Mucosa of rectum (tissue), 2 donors: ENCODE measurements at regions not wholly inside any gene's neighbourhood (a gene's known extent, or its start where the extent isn't known, plus 50 kb on each side); places are given as distances from the start of the nearest gene placed in this dataset.
"Not testable (repeated sequence)": the region's sequence is repeated elsewhere in the genome, so short reads cannot be mapped to it uniquely, and the experiment has no call there.

Experiments
- H3K27ac ChIP-seq, 2 donors: one replicate each; pipeline ENCODE4 v1.7.0; 2013; ENCODE audit warnings: inconsistent platforms in 2 of 2, low read depth in 2 of 2, low read length in 2 of 2
- H3K27me3 ChIP-seq, 2 donors: one replicate each; pipeline ENCODE4 v1.7.0; 2013; ENCODE audit warnings: low read length in 2 of 2; ENCODE audit not compliant: control insufficient read depth in 2 of 2, insufficient read depth in 2 of 2
- H3K36me3 ChIP-seq, 2 donors: one replicate each; pipeline ENCODE4 v1.7.0; 2013; ENCODE audit warnings: low read length in 2 of 2; ENCODE audit not compliant: control insufficient read depth in 2 of 2, insufficient read depth in 2 of 2
- H3K4me1 ChIP-seq, 2 donors: one replicate each; pipeline ENCODE4 v1.7.0; 2013; ENCODE audit warnings: low read length in 2 of 2, mild to moderate bottlenecking in 1 of 2; ENCODE audit not compliant: control insufficient read depth in 2 of 2, insufficient read depth in 2 of 2
- H3K4me3 ChIP-seq, 2 donors: one replicate each; pipeline ENCODE4 v1.7.0; 2013; ENCODE audit warnings: low read length in 2 of 2
- H3K9ac ChIP-seq, 2 donors: one replicate each; pipeline ENCODE4 v1.7.0; 2013; ENCODE audit warnings: low read length in 2 of 2, low read depth in 1 of 2, mild to moderate bottlenecking in 1 of 2
- H3K9me3 ChIP-seq, 2 donors: one replicate each; pipeline ENCODE4 v1.7.0; 2013; ENCODE audit warnings: low read length in 2 of 2; ENCODE audit not compliant: control insufficient read depth in 2 of 2
- donor health status: healthy.
- donor health status: Normal muscosa, but diverticular disease.

DNA sequence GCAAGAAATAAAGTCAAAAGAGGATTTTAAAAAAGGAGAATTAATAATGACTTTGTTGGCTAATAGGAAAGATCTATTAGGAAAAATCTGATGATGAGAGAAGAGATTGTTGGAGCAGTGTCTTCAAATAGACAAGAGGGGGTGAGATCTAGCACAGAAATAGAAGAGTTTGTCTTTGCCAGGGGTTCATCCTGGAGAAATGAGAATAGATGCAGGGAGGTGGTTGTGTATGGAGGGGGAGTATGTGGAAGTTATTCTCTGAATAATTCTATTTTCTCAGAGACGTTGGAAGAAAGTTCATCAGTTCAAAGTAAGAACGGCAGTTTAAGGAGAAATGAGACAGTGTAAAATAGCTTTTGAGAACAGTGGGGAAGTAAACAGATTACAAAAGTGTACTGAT lies 161.3 kb downstream of the TM2D1 start:
- Histone ChIP-seq H3K4me3 (no peak overlapping the region), H3K36me3 (no peaks in the 10 kb centered on the region), H3K4me1 (no peaks in the 10 kb centered on the region), H3K27me3 (no peaks in the 10 kb centered on the region), H3K9me3 (peaks cover 5 to 17% of the 10 kb centered on the region in 2 donors), H3K9ac (no peak overlapping the region), H3K27ac (no peak overlapping the region)

- no peaks in the 10 kb centered on the region for H3K4me1 ChIP-seq
- H3K4me3 ChIP-seq, result no peak overlapping the region
- H3K36me3 ChIP-seq, result no peaks in the 10 kb centered on the region
- no peak overlapping the region for H3K27ac ChIP-seq
- no peaks in the 10 kb centered on the region for H3K27me3 ChIP-seq
- H3K9me3 ChIP-seq, result peaks cover 5 to 17% of the 10 kb centered on the region in 2 donors
- H3K9ac ChIP-seq, result no peak overlapping the region
Observed at GRCh38 chr1:61561666-61562065, 163.3 kb downstream of the TM2D1 start.

- Histone ChIP-seq H3K9ac (no peak overlapping the region), H3K4me3 (no peak overlapping the region), H3K4me1 (no peaks in the 10 kb centered on the region), H3K36me3 (no peaks in the 10 kb centered on the region), H3K9me3 (peaks cover 0 to 5% of the 10 kb centered on the region in 2 donors), H3K27me3 (no peaks in the 10 kb centered on the region), H3K27ac (no peak overlapping the region)
Observed at GRCh38 chr1:61560385-61560784, 164.6 kb downstream of the TM2D1 start.

- no peaks in the 10 kb centered on the region for H3K36me3 ChIP-seq
- H3K27me3 ChIP-seq, result no peaks in the 10 kb centered on the region
- no peaks in the 10 kb centered on the region for H3K4me1 ChIP-seq
Observed at GRCh38 chr1:61556631-61557030, 168.3 kb downstream of the TM2D1 start.

GRCh38 chr1:61552630-61553305 lies 172.2 kb downstream of the TM2D1 start:
- H3K36me3 ChIP-seq, result no peaks in the 10 kb centered on the region
- H3K9ac ChIP-seq, result no peak overlapping the region
- no peaks in the 10 kb centered on the region for H3K4me1 ChIP-seq
- H3K4me3 ChIP-seq, result no peak overlapping the region
- no peaks in the 10 kb centered on the region for H3K27me3 ChIP-seq
- no peak overlapping the region for H3K27ac ChIP-seq
- no peaks in the 10 kb centered on the region for H3K9me3 ChIP-seq

More at GRCh38 chr1:61556631-61557030, 168.3 kb downstream of the TM2D1 start:
- no peak overlapping the region for H3K4me3 ChIP-seq
- H3K9me3 ChIP-seq, result no peaks in the 10 kb centered on the region
- H3K9ac ChIP-seq, result no peak overlapping the region
- no peak overlapping the region for H3K27ac ChIP-seq

DNA sequence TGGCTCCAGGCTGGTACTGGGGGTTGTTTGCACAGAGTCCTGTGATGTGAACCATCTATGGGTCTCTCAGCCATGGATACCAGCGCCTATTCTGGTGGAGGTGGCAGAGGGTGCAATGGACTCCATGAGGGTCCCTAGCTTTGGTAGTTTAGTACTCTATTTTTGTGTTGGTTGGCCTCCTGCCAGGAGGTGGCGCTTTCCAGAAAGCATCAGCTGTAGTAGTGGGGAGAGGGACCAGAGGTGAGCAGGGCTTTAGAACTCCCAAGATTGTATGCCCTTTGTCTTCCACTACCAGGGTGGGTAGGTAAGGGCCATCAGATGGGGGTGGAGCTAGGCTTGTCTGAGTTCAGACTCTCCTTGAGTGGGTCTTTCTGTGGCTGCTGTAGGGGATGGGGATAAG lies 177.6 kb downstream of the TM2D1 start:
- not testable (repeated sequence) for H3K27me3 ChIP-seq, H3K9me3 ChIP-seq, H3K36me3 ChIP-seq, H3K4me1 ChIP-seq, H3K9ac ChIP-seq, H3K27ac ChIP-seq, H3K4me3 ChIP-seq

DNA sequence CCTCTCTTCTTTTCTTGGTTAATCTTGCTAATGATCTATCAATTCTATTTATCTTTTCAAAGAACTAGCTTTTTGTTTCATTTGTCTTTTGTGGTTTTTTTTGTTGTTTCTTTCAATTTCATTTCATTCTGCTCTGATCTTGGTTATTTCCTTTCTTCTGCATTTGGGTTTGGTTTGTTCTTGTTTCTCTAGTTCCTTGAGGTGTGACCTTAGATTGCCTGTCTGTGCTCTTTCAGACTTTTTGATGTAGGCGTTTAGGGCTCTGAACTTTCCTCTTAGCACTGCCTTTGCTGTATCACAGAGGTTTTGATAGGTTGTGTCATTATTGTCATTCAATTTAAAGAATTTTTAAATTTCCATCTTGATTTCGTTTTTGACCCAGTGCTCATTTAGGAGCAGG lies 180.1 kb downstream of the TM2D1 start:
- H3K9me3 ChIP-seq, H3K27me3 ChIP-seq, H3K9ac ChIP-seq, H3K36me3 ChIP-seq, H3K4me3 ChIP-seq, H3K27ac ChIP-seq, H3K4me1 ChIP-seq: not testable (repeated sequence)

DNA sequence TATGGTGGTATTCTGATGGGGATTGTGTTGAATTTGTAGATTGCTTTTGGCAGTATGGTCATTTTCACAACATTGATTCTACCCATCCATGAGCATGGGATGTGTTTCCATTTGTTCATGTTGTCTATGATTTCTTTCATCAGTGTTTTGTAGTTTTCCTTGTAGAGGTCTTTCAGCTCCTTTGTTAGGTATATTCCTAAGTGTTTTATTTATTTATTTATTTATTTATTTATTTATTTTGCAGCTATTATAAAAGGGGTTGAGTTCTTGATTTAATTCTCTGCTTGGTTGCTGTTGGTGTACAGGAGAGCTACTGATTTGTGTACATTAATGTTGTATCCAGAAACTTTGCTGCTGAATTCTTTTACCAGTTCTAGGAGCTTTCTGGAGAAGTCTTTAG lies 181.4 kb downstream of the TM2D1 start:
- not testable (repeated sequence) for H3K9me3 ChIP-seq, H3K4me3 ChIP-seq, H3K27me3 ChIP-seq, H3K36me3 ChIP-seq, H3K4me1 ChIP-seq, H3K9ac ChIP-seq, H3K27ac ChIP-seq

DNA sequence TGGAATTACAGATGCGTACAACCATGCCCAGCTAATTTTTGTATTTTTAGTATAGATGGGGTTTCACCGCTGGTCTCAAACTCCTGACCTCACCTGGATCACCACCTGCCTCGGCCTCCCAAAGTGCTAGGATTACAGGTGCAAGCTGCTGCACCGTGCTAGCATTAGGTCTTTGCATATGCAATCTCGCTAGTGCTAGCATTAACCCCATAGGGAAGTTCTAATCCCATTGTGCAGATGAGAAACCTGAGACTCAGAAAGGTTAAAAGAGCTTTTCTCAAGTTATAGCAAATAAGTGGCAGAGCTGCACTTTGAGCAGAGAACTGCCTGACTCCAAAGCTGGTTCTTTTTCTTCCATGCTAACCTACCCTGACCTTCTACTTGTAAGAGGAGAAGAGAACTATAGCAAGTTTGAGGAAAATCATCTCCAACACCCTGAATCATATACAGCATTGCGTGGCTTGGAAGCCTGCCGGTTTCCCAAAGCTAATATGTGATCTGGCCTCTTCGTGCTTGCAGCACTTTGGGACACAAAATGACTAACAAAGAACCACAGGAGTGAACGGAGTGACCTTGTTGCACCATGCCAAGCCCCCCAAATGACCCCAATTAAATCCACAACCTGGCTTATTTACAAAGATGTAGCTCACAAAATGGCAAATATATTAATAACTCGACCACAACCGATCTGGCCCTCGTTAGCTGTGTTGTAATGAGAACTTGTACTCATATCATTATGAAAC lies 185.1 kb downstream of the TM2D1 start:
- no peaks in the 10 kb centered on the region for H3K4me1 ChIP-seq
- H3K27me3 ChIP-seq, result no peaks in the 10 kb centered on the region
- no peaks in the 10 kb centered on the region for H3K36me3 ChIP-seq
- H3K27ac ChIP-seq, result no peak overlapping the region
- H3K9me3 ChIP-seq, result no peaks in the 10 kb centered on the region
- H3K9ac ChIP-seq, result no peak overlapping the region
- H3K4me3 ChIP-seq, result no peak overlapping the region

- H3K36me3 ChIP-seq, result no peaks in the 10 kb centered on the region
- H3K27me3 ChIP-seq, result no peaks in the 10 kb centered on the region
- no peaks in the 10 kb centered on the region for H3K4me1 ChIP-seq
- H3K9ac ChIP-seq, result no peak overlapping the region
- no peak overlapping the region for H3K27ac ChIP-seq
- no peaks in the 10 kb centered on the region for H3K9me3 ChIP-seq
- H3K4me3 ChIP-seq, result no peak overlapping the region
Observed at GRCh38 chr1:61538228-61538627, 186.7 kb downstream of the TM2D1 start.
